IPS-18a (cell line): ENCODE measurements at regions not wholly inside any gene's neighbourhood (a gene's known extent, or its start where the extent isn't known, plus 50 kb on each side); places are given as distances from the start of the nearest gene placed in this dataset.

Experiments
- H3K27ac ChIP-seq: one replicate; pipeline ENCODE4 v1.5.1; 2013; ENCODE audit warnings: low read length
- H3K27me3 ChIP-seq: one replicate; pipeline ENCODE4 v1.6.1; 2013; ENCODE audit warnings: mild to moderate bottlenecking, low read length; ENCODE audit not compliant: control insufficient read depth, insufficient read depth
- H3K36me3 ChIP-seq: one replicate; pipeline ENCODE4 v1.6.1; 2013; ENCODE audit warnings: low read depth, low read length; ENCODE audit not compliant: control insufficient read depth
- H3K4me1 ChIP-seq: one replicate; pipeline ENCODE4 v1.6.1; 2013; ENCODE audit warnings: low read depth, low read length; ENCODE audit not compliant: control insufficient read depth
- H3K4me3 ChIP-seq: one replicate; pipeline ENCODE4 v1.5.1; 2013; ENCODE audit warnings: low read length
- H3K9ac ChIP-seq: one replicate; pipeline ENCODE4 v1.6.1; 2013; ENCODE audit warnings: mild to moderate bottlenecking, low read length, moderate library complexity
- H3K9me3 ChIP-seq: one replicate; pipeline ENCODE4 v1.6.1; 2013; ENCODE audit warnings: low read depth, low read length; ENCODE audit not compliant: control insufficient read depth

DNA sequence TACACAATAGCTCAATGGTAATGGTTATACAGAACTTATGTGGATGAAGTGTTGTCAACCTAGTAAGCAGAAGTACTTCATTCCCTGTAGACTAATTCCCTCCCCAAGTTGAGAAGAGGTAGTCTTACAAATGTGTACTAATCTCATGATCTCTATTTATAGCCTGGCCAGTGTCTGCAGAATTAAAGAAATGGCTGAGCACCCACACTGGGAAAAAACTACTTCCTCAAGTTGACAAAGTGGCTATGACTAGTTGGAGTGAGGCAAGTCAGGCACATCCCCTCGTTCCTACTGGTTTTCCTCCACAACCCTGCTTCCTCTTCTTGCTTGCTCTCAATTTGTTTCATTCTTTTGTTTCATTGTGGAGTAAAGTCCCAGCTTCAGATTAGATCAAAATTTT lies 566.7 kb upstream of the ZNF717 start:
- Histone ChIP-seq H3K9ac (no peak overlapping the region), H3K4me3 (no peak overlapping the region), H3K27me3 (no peaks in the 10 kb centered on the region), H3K4me1 (peaks cover 25% of the 10 kb centered on the region), H3K36me3 (no peaks in the 10 kb centered on the region), H3K27ac (no peak overlapping the region), H3K9me3 (no peaks in the 10 kb centered on the region)

DNA sequence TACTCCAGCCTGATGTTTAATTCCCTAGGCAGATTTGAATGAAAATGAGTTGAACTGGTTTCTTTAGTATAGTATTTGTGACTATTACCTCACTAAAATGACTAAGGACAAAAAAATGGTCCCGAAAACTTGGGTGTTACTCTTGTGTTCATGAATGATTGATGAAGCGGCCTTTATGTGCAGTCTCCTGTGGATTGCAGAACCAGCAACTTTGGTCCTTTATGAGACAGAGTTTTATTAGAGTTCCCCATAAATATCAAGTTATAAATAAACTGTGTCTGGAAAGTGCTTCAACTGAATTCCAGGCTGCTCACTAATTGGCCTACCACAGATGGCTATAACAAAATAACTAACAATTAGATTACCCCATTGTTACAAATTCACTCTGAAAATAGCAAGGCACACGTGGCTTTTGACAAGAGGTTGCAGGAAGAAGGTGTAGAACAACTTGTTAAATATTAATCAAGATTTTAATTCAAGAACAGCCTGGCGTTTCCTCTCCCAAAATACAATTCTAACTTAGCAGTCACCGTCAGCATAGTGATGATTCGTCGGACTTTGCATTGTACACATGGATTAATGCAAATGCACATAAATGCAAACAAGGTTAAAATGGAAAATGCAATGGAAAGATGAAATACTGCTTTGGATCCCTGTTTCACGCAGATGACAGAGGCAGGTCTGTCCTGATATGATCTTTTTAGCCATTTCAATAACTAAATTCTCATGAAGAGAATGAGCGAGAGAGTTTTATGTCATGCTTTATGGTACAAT lies 567.3 kb upstream of the ZNF717 start:
- Histone ChIP-seq H3K9ac (no peak overlapping the region), H3K27me3 (no peaks in the 10 kb centered on the region), H3K9me3 (no peaks in the 10 kb centered on the region), H3K4me3 (peak overlapping the region; percentile 25), H3K4me1 (peaks cover 25% of the 10 kb centered on the region), H3K27ac (no peak overlapping the region), H3K36me3 (no peaks in the 10 kb centered on the region)

DNA sequence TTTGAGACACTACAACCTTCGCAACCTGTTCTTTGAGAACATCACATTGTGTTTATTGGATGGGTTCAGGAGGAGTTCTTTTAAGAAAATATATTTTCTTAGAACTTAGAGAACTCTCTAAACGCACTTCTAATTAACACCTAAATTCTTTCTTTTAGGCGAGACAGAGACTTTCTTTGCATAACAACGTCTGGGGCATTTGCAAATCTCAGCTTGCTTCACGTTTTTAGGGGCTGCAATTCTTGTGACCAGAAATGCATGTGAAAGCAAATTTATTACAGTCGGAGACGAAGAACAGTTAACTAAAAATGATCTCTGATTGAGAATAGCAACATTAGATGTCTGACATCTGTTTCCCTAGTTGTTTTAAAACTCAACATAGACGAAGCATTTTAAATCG lies 568.3 kb upstream of the ZNF717 start:
- Histone ChIP-seq H3K9ac (peak overlapping the region; percentile 19), H3K36me3 (no peaks in the 10 kb centered on the region), H3K27me3 (no peaks in the 10 kb centered on the region), H3K4me1 (peaks cover 25% of the 10 kb centered on the region), H3K9me3 (no peaks in the 10 kb centered on the region), H3K4me3 (peak overlapping the region; percentile 25), H3K27ac (peak overlapping the region; percentile 22)

DNA sequence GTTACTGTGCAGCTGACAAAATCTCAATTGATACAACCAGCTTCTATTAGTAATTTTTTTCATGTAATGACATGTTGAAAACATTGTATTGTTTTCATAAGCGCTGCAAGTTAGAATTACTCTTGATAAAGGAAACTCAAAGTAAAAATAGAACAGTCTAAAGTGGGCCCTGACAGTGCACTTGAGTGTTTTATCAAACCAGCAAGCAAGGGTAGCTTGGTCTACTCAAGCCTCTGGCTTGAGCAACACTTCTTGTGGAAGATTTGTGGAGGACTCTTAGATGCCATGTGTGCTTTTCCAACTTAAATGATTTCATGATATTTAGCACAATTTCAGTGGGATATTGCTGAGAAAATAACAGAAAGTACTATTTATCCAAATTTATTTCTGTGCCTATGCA lies 575.7 kb upstream of the ZNF717 start:
- Histone ChIP-seq H3K9ac (no peak overlapping the region), H3K27ac (no peak overlapping the region), H3K4me3 (no peak overlapping the region), H3K4me1 (no peaks in the 10 kb centered on the region), H3K9me3 (no peaks in the 10 kb centered on the region), H3K36me3 (no peaks in the 10 kb centered on the region), H3K27me3 (no peaks in the 10 kb centered on the region)

DNA sequence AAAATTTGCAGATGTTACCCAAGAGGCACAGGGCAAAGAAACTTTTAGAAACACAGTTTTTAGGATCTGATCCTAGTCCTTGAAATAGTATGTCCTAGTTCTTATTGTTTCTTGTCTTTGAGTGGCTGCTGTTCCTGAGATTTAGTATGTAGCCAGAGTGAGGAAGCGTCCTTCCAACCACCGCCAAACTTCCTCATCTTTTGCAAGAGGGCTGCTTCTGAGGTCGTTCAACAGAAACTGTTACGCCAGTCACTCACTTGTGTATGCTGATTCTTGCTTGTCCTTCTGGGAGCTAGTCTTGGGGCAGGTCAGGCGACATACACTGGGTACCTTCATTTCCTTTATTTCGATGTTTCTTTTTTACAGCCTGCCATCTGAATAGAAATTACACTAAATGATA lies 577.3 kb upstream of the ZNF717 start:
- H3K9me3 ChIP-seq = no peaks in the 10 kb centered on the region
- no peaks in the 10 kb centered on the region for H3K27me3 ChIP-seq
- H3K36me3 ChIP-seq = no peaks in the 10 kb centered on the region
- no peaks in the 10 kb centered on the region for H3K4me1 ChIP-seq
- no peak overlapping the region for H3K9ac ChIP-seq
- no peak overlapping the region for H3K27ac ChIP-seq
- H3K4me3 ChIP-seq = no peak overlapping the region

DNA sequence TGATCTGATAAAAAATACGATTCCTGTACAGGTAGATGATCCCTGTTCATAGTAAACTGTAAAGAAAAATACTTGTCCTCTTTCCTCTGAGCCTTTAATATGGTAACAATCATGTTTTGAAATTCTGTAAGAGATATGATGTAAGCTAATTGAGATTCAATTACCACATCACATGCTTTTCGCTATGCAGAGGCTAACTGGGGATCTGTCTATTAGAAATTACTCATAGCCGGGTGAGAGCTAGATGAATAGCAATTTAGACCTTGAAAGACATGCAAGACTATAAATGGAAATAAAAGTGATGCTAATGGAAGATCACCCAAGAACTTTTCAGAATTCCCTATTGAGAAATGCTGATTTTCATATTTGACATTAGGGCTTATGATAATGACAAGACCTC lies 579.9 kb upstream of the ZNF717 start:
- Histone ChIP-seq H3K9ac (no peak overlapping the region), H3K4me3 (no peak overlapping the region), H3K9me3 (no peaks in the 10 kb centered on the region), H3K4me1 (no peaks in the 10 kb centered on the region), H3K27me3 (no peaks in the 10 kb centered on the region), H3K36me3 (no peaks in the 10 kb centered on the region), H3K27ac (no peak overlapping the region)

DNA sequence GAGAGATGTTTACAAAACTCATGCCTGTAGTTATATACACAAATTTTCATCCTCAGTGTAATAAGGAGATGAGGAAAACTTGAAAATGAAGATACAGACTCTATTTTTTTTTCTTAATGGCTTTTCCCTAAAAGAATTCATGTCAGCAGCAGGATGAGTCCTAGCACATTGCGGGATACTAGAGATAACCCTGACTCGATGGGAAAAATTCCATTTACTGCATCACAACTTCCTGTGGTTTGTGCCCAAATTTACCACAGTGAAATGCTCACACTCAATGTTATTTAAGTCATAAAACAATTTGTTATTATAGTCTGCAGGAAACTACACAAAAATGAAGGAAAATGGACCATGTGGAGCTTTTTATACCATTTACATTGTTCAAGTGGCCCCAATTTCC lies 581.9 kb upstream of the ZNF717 start:
- no peaks in the 10 kb centered on the region for H3K36me3 ChIP-seq
- H3K27me3 ChIP-seq = no peaks in the 10 kb centered on the region
- H3K4me1 ChIP-seq = no peaks in the 10 kb centered on the region
- H3K4me3 ChIP-seq = no peak overlapping the region
- no peak overlapping the region for H3K27ac ChIP-seq
- H3K9me3 ChIP-seq = no peaks in the 10 kb centered on the region
- H3K9ac ChIP-seq = no peak overlapping the region

DNA sequence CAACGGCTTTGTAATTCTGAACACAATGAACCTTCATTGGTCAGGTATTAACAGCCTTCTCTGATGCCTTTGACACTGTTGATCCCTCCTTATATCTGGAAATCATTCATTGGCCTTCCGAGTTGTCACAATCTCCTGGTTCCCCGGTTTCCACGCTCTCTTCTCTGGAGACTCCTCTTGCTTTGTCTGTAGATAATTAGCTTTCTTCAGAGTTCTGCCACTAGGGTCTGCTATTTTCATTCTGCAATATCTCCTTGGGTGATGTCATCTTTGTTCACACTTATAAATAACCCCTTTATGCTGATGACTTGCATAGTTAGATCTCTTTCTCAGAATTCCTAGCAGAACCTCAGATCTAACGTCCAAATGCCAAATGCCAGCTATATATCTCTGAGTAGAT lies 583.8 kb upstream of the ZNF717 start:
- Histone ChIP-seq H3K4me3 (no peak overlapping the region), H3K9me3 (no peaks in the 10 kb centered on the region), H3K27ac (no peak overlapping the region), H3K4me1 (no peaks in the 10 kb centered on the region), H3K27me3 (no peaks in the 10 kb centered on the region), H3K36me3 (no peaks in the 10 kb centered on the region), H3K9ac (no peak overlapping the region)

DNA sequence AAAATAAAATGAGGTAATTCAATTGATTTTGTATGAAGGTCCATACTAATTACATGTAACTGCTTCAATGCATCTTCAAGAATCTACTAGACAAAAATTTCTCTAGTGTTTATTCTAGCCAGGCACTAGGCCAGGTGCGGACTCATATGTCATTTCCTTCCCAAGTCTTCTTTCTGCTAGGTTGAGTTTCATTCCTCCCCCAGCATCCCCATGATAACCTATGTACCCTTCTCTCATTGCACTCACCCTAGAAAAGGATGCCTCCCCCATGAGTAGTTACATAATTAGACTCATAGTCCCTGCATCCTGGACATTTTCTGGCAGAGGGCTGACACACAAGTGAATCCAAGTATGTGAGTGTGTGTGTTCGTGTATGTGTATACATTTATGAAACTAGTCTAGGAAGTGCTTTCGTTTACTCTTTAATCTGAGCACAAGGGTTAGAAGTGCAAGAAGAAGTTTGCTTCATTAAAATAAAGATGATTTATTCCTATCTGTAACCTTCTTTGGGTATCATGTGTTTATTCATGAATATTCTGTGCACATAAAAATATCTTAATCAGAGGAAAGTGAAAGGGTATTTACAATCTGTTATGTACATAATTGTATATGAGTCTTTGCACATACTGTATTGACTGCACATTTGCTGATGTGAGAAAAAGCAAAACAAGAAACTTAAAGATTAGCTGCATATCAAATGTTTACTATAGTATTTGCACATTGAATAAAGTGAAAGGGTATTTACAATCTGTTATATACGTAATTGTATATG lies 585.6 kb upstream of the ZNF717 start:
- Histone ChIP-seq H3K27ac (no peak overlapping the region), H3K36me3 (no peaks in the 10 kb centered on the region), H3K27me3 (no peaks in the 10 kb centered on the region), H3K9me3 (no peaks in the 10 kb centered on the region), H3K4me1 (no peaks in the 10 kb centered on the region), H3K9ac (no peak overlapping the region), H3K4me3 (no peak overlapping the region)

DNA sequence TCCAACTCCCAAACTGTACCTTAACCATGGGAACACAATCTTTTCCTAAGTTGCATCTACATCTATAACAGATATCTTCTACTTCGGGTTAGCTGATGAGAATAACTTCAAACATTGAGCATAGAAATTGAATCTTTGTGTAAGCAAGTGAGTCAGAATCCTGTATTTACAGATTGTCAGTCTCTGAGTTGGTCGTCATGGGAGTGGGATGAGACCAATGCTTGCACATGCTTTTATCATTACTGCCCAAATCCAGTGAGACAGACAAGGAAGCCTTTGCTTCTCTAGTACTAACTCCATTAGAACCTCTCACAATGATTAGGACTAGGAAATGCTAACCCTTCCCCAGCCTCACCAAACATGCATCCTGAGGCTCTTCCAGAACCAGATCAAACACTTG lies 587.1 kb upstream of the ZNF717 start:
- H3K4me1 ChIP-seq = no peaks in the 10 kb centered on the region
- no peak overlapping the region for H3K9ac ChIP-seq
- no peak overlapping the region for H3K4me3 ChIP-seq
- H3K36me3 ChIP-seq = no peaks in the 10 kb centered on the region
- H3K27me3 ChIP-seq = no peaks in the 10 kb centered on the region
- H3K9me3 ChIP-seq = no peaks in the 10 kb centered on the region
- no peak overlapping the region for H3K27ac ChIP-seq

DNA sequence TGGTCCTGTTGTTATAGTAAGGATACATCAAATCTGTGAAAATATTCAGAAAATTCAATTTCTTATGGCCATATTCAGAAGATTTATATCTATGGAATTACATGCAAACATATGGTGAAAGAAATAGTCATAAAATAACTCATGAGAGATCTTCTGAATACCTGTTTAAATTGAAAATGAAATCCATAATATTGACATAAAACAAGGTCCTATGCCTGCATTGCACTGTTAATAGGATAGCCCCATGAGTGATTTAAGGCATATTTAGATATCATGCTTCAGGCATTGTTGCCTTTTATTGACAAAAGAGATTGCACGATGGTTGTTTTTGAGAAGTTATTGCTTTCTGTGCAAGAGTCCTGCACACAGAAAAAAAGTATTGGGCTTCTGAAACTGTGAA lies 591.7 kb upstream of the ZNF717 start:
- no peak overlapping the region for H3K4me3 ChIP-seq

DNA sequence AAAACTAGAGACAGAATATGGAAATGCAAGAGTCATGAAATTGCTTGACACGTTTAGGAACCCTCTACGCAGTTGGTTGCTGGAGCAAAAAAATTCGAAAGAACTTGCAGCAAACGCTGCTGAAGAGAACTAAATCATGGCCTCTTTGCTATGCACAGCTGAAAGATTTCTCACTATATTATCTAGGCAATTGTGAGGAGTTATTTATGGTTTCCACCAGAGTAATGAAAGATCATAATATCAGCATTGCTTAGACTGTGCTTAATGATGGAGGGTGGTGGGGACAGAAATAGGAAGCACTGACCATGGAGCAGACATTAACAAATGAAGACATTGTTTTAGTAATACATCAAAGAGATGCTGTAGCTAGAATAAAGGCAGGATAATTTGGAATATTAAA lies 593.4 kb upstream of the ZNF717 start:
- Histone ChIP-seq H3K4me3 (no peak overlapping the region), H3K4me1 (no peaks in the 10 kb centered on the region), H3K36me3 (no peaks in the 10 kb centered on the region), H3K27me3 (no peaks in the 10 kb centered on the region), H3K27ac (no peak overlapping the region), H3K9me3 (no peaks in the 10 kb centered on the region), H3K9ac (no peak overlapping the region)

More for the DNA sequence above, 591.7 kb upstream of the ZNF717 start:
- Histone ChIP-seq H3K36me3 (no peaks in the 10 kb centered on the region), H3K9me3 (no peaks in the 10 kb centered on the region), H3K9ac (no peak overlapping the region), H3K4me1 (no peaks in the 10 kb centered on the region), H3K27me3 (no peaks in the 10 kb centered on the region), H3K27ac (no peak overlapping the region)
